Endothelial cell of umbilical vein (primary cell): ENCODE measurements at regions not wholly inside any gene's neighbourhood (a gene's known extent, or its start where the extent isn't known, plus 50 kb on each side); places are given as distances from the start of the nearest gene placed in this dataset.

Experiments used
- BruUV-seq: library from RNA; stranded (reverse); fragments of 400-500 nt; replicated peaks from 2 replicates; lab custom pipeline; 2021; lab: Mats Ljungman, UMichigan
- CTCF ChIA-PET: fragments of 300-600, 350-600 bp; sonication (Branson Sonifier 250); formaldehyde crosslinking; loops from one replicate; lab custom pipeline; 2021; ENCODE audit warnings: antibody characterized with exemption, inconsistent platforms; lab: Charles Lee
- POLR2A ChIA-PET: fragments of 300-600, 350-600 bp; sonication (Branson Sonifier 250); formaldehyde crosslinking; loops from one replicate; lab custom pipeline; 2021; ENCODE audit warnings: antibody characterized with exemption, inconsistent platforms; lab: Charles Lee
- DNase-seq: peaks from one replicate; pipeline ENCODE4 v3.0.0-alpha.2; 2011; ENCODE audit warnings: low read depth, low spot score
- FAIRE-seq: peaks from 2 replicates; lab custom pipeline; 2011; peaks lifted over from hg19 to GRCh38; lab: Jason Lieb, UNC
- H2AFZ ChIP-seq: 2 replicates; pipeline ENCODE4 v1.6.0; 2012; ENCODE audit warnings: low read depth, low read length, control low read depth, inconsistent platforms
- H3K27ac ChIP-seq: 2 replicates; pipeline ENCODE4 v1.5.1; 2011; ENCODE audit warnings: low read depth, mild to moderate bottlenecking, control low read depth, low read length, moderate library complexity; ENCODE audit not compliant: insufficient read depth
- H3K27me3 ChIP-seq, 2 experiments: 2 replicates each; pipeline versions ENCODE4 v1.6.0 to v1.6.1; 2011; ENCODE audit warnings: low read length in 2 of 2, mixed read lengths in 1 of 2; ENCODE audit not compliant: control insufficient read depth in 2 of 2, insufficient read depth in 2 of 2
- H3K36me3 ChIP-seq, 2 experiments: 2 replicates in 1 of 2; 3 replicates in 1 of 2; pipeline ENCODE4 v1.5.1; 2011; ENCODE audit warnings: low read length in 2 of 2, mild to moderate bottlenecking in 1 of 2, moderate library complexity in 1 of 2; ENCODE audit not compliant: control insufficient read depth in 2 of 2, insufficient read depth in 2 of 2; ENCODE audit errors: extremely low read depth in 1 of 2
- H3K4me1 ChIP-seq: 3 replicates; pipeline ENCODE4 v1.5.1; 2011; ENCODE audit warnings: mild to moderate bottlenecking, low read length; ENCODE audit not compliant: control insufficient read depth, insufficient read depth; ENCODE audit errors: extremely low read depth
- H3K4me2 ChIP-seq: 2 replicates; pipeline ENCODE4 v1.6.1; 2011; ENCODE audit warnings: low read length, control low read depth, mixed read lengths; ENCODE audit not compliant: insufficient read depth
- H3K4me3 ChIP-seq, 3 experiments: fragments of 200-600 bp in 1 of 3; sonication (generic), shearing (Covaris generic) in 1 of 3; replicated peaks in 1 of 3; 2 replicates each; pipeline ENCODE4 v1.5.1; 2011 to 2016; ENCODE audit warnings: control low read depth in 3 of 3, low read length in 3 of 3, mild to moderate bottlenecking in 2 of 3, inconsistent platforms in 1 of 3, low read depth in 1 of 3, moderate library complexity in 1 of 3; ENCODE audit not compliant: insufficient read depth in 1 of 3
- H3K79me2 ChIP-seq: 2 replicates; pipeline ENCODE4 v1.6.0; 2012; ENCODE audit warnings: low read length, inconsistent platforms; ENCODE audit not compliant: control insufficient read depth, insufficient read depth
- H3K9ac ChIP-seq: replicated peaks from 2 replicates; pipeline ENCODE3; 2011; ENCODE audit warnings: low read length, control low read depth; ENCODE audit not compliant: insufficient read depth; ENCODE audit errors: extremely low read depth
- H3K9me1 ChIP-seq: replicated peaks from 3 replicates; pipeline ENCODE4 v1.6.0; 2011; ENCODE audit warnings: mild to moderate bottlenecking, low read length; ENCODE audit not compliant: control insufficient read depth, insufficient read depth; ENCODE audit errors: extremely low read depth
- H3K9me3 ChIP-seq: replicated peaks from 2 replicates; pipeline ENCODE4 v1.5.1; 2012; ENCODE audit warnings: low read length, inconsistent platforms; ENCODE audit not compliant: control insufficient read depth, insufficient read depth
- H4K20me1 ChIP-seq: replicated peaks from 2 replicates; pipeline ENCODE3; 2011; ENCODE audit warnings: mild to moderate bottlenecking, low read length; ENCODE audit not compliant: control insufficient read depth, insufficient read depth; ENCODE audit errors: extremely low read depth
- EZH2 ChIP-seq: IDR thresholded peaks from 2 replicates; pipeline ENCODE4 v1.6.1; 2012; ENCODE audit warnings: borderline replicate concordance, low read depth, mild to moderate bottlenecking, moderate library complexity, low read length, inconsistent platforms; ENCODE audit not compliant: severe bottlenecking
- FOS ChIP-seq: IDR thresholded peaks from 2 replicates; pipeline ENCODE4 v1.6.1; 2011; ENCODE audit warnings: mild to moderate bottlenecking, low read length, moderate library complexity, borderline replicate concordance; ENCODE audit not compliant: insufficient read depth
- GATA2 ChIP-seq: IDR thresholded peaks from 2 replicates; pipeline ENCODE4 v1.7.0; 2011; ENCODE audit warnings: low read depth, mild to moderate bottlenecking, moderate library complexity, mixed read lengths, low read length; ENCODE audit not compliant: insufficient read length, insufficient read depth
- JUN ChIP-seq: IDR thresholded peaks from 2 replicates; pipeline ENCODE4 v1.6.1; 2011; ENCODE audit warnings: borderline replicate concordance, low read depth; ENCODE audit not compliant: insufficient read length, insufficient read depth
- MAX ChIP-seq: IDR thresholded peaks from 2 replicates; pipeline ENCODE4 v1.6.1; 2011; ENCODE audit not compliant: insufficient read depth, insufficient read length
- MYC ChIP-seq: IDR thresholded peaks from one replicate; pipeline ENCODE4 v1.6.1; 2011; ENCODE audit warnings: mild to moderate bottlenecking, low read depth, low read length
- POLR2A ChIP-seq: IDR thresholded peaks from 2 replicates; pipeline ENCODE4 v1.6.1; 2012; ENCODE audit warnings: low read depth, mild to moderate bottlenecking, control low read depth, low read length
- POLR2AphosphoS5 ChIP-seq: IDR thresholded peaks from 2 replicates; pipeline ENCODE4 v1.6.1; 2012; ENCODE audit warnings: low read depth, mild to moderate bottlenecking, control low read depth, low read length, moderate library complexity; ENCODE audit not compliant: insufficient read depth
- dilution Hi-C: fragments of 300-500 bp; cut with MboI; formaldehyde crosslinking; loops from one replicate; pipeline ENCODE4 v1.15.0; 2019; ENCODE audit warnings: low sequenced_read_pairs; ENCODE audit not compliant: extremely low pct_ligation_motif_present
- intact Hi-C: fragments of 100-400 bp; cut with micrococcal nuclease; formaldehyde crosslinking; loops from one replicate; pipeline ENCODE4 v1.10.0; 2022
- TF ChIP-seq, protein P1 (sequence below), 2 donors: IDR thresholded peaks; 1 replicate in 1 of 2; 2 replicates in 1 of 2; pipeline ENCODE4 v1.5.1; 2011; ENCODE audit warnings: low read length in 2 of 2, mild to moderate bottlenecking in 2 of 2, moderate library complexity in 2 of 2, control low read depth in 1 of 2, inconsistent platforms in 1 of 2, low read depth in 1 of 2; ENCODE audit not compliant: insufficient read depth in 1 of 2; ENCODE audit errors: extremely low read depth in 1 of 2

DNA sequence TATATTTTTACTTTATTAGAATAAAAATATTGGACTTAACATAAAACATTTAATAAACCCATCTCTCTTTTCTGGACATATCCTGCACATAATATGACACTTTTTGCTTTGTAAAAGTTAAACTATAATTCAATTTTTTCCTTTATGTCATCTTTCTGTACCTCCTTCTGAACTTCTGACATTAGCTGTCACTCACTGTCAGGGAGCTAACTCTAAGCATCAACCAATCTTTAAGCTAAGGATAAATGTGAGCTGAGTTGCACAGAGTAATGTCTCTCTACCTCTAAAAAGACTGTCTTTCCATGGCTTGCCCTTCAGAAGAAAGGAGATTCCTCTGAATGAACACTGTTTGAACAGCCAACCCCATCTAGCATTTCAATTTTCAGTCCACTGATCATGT lies 948.6 kb upstream of the CHAC2 start:
- Histone ChIP-seq H3K4me1 (no peaks in the 10 kb centered on the region), H3K9me3 (no peaks in the 10 kb centered on the region), H3K27ac (no peak overlapping the region), H3K9me1 (no peaks in the 10 kb centered on the region), H3K79me2 (no peaks in the 10 kb centered on the region), H3K4me2 (no peak overlapping the region), H4K20me1 (no peaks in the 10 kb centered on the region), H3K27me3 (no peaks in the 10 kb centered on the region), H3K4me3 (no peak overlapping the region), H3K9ac (no peak overlapping the region), H2AFZ (no peak overlapping the region), H3K36me3 (no peaks in the 10 kb centered on the region)
- DNase-seq (no peak), FAIRE-seq (no peak)
- intact Hi-C loops (no loop called here), dilution Hi-C loops (no loop called here)
- ChIA-PET POLR2A (no interaction called here), CTCF (no interaction called here)
- no peak for TF ChIP-seq JUN
- no peak for TF ChIP-seq MAX
- no peak for TF ChIP-seq GATA2
- TF ChIP-seq POLR2AphosphoS5 = no peak
- TF ChIP-seq EZH2 = no peak
- TF ChIP-seq, protein P1, sequence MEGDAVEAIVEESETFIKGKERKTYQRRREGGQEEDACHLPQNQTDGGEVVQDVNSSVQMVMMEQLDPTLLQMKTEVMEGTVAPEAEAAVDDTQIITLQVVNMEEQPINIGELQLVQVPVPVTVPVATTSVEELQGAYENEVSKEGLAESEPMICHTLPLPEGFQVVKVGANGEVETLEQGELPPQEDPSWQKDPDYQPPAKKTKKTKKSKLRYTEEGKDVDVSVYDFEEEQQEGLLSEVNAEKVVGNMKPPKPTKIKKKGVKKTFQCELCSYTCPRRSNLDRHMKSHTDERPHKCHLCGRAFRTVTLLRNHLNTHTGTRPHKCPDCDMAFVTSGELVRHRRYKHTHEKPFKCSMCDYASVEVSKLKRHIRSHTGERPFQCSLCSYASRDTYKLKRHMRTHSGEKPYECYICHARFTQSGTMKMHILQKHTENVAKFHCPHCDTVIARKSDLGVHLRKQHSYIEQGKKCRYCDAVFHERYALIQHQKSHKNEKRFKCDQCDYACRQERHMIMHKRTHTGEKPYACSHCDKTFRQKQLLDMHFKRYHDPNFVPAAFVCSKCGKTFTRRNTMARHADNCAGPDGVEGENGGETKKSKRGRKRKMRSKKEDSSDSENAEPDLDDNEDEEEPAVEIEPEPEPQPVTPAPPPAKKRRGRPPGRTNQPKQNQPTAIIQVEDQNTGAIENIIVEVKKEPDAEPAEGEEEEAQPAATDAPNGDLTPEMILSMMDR (IDR thresholded peaks at IDR 0.05; ENCODE audit: extremely low read depth in 1 of 2, insufficient read depth in 1 of 2, low read depth in 1 of 2, low read length in 2 of 2) = no peak
- TF ChIP-seq POLR2A = no peak
- no peak for TF ChIP-seq MYC
- no peak for TF ChIP-seq FOS
- no TSS peak for BruUV-seq
